ENCODE measurements at regions not wholly inside any gene's neighbourhood (a gene's known extent, or its start where the extent isn't known, plus 50 kb on each side); places are given as distances from the start of the nearest gene placed in this dataset.
A peak's percentile ranks its signal among the peaks of the same experiment; 100 is the strongest.

- TF ChIP-seq, protein P1, sequence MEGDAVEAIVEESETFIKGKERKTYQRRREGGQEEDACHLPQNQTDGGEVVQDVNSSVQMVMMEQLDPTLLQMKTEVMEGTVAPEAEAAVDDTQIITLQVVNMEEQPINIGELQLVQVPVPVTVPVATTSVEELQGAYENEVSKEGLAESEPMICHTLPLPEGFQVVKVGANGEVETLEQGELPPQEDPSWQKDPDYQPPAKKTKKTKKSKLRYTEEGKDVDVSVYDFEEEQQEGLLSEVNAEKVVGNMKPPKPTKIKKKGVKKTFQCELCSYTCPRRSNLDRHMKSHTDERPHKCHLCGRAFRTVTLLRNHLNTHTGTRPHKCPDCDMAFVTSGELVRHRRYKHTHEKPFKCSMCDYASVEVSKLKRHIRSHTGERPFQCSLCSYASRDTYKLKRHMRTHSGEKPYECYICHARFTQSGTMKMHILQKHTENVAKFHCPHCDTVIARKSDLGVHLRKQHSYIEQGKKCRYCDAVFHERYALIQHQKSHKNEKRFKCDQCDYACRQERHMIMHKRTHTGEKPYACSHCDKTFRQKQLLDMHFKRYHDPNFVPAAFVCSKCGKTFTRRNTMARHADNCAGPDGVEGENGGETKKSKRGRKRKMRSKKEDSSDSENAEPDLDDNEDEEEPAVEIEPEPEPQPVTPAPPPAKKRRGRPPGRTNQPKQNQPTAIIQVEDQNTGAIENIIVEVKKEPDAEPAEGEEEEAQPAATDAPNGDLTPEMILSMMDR (IDR thresholded peaks at IDR 0.05; ENCODE audit: unreplicated experiment): no peak
- Mint-ChIP-seq H3K27ac (peak overlapping the region; percentile 58), H3K27me3 (ENCODE audit: low read depth) (peaks cover 7% of the 10 kb centered on the region), H3K4me1 (peaks cover 39% of the 10 kb centered on the region), H3K36me3 (no peaks in the 10 kb centered on the region), H3K4me3 (no peak overlapping the region), H3K9me3 (no peaks in the 10 kb centered on the region)
- DNase-seq (ENCODE audit: low spot score in 2 of 2, unreplicated experiment in 2 of 2): no peak
Measured at GRCh38 chr9:18422296-18423036, 51.5 kb upstream of the ADAMTSL1 start.

DNA sequence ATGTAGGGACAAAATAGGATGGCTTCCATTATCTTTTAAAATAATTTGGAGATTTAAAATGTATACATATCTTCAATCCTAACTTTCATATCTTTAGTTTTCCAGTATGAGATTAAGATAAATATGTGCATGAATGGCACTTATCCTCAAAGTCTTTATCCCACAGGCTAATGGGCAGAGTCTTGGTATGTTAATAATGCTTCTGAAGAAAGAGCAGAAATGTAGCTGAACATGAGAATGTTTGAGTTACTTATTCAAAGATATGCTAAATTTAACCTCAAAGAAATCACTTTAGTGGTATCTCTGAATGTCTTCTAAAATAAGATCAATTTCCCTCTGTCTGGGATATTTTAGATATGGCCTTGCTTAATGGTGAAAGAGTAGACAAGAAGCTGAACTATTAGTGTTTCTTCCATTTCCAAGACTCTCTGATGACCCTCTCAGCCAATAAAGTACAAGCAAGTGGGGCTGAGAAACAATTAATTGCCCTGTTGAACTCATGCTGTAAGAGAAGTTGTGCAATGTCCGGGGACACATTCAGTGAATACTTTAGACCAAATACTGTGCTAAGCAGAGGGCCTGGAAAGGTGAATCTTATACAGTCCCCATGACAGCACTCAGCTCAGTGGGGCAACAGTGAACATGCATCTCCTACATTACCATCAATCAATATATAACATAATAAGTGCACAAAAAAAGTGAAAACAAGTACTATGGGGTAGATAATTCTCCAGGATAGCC, 50.0 kb upstream of the ADAMTSL1 start:
- H3K4me3 Mint-ChIP-seq: no peak overlapping the region
- H3K27ac Mint-ChIP-seq: peak overlapping the region; percentile 29
- DNase-seq (ENCODE audit: low spot score in 2 of 2, unreplicated experiment in 2 of 2): no peak
- TF ChIP-seq, protein P1 (IDR thresholded peaks at IDR 0.05; ENCODE audit: unreplicated experiment): no peak
- H3K4me1 Mint-ChIP-seq: peaks cover 48% of the 10 kb centered on the region
- peaks cover 7% of the 10 kb centered on the region for H3K27me3 Mint-ChIP-seq (ENCODE audit: low read depth)
- no peaks in the 10 kb centered on the region for H3K9me3 Mint-ChIP-seq
- no peaks in the 10 kb centered on the region for H3K36me3 Mint-ChIP-seq

Data from mesothelial cell of epicardium (in vitro differentiated cells).